Transverse colon (tissue), 4 donors: ENCODE measurements at regions not wholly inside any gene's neighbourhood (a gene's known extent, or its start where the extent isn't known, plus 50 kb on each side); places are given as distances from the start of the nearest gene placed in this dataset.

Experiments
- CTCF ChIP-seq, 5 experiments: fragments of 200-600 bp in 3 of 5; fragments of 450-650 bp in 2 of 5; sonication (generic) in 3 of 5; IDR thresholded peaks; 1 replicate in 2 of 5; 2 replicates in 3 of 5; pipeline ENCODE4 v1.5.1; 2016 to 2017; ENCODE audit warnings: antibody characterized with exemption in 5 of 5, inconsistent platforms in 3 of 5, mild to moderate bottlenecking in 2 of 5, moderate library complexity in 1 of 5
- POLR2A ChIP-seq: fragments of 450-650 bp; IDR thresholded peaks from one replicate; pipeline ENCODE4 v1.6.1; 2016; ENCODE audit warnings: antibody characterized with exemption, mild to moderate bottlenecking, moderate library complexity
- POLR2AphosphoS5 ChIP-seq, 3 donors: sonication (generic); formaldehyde crosslinking; IDR thresholded peaks; one replicate each; pipeline ENCODE4 v1.6.1; 2016; ENCODE audit warnings: antibody characterized with exemption in 3 of 3

DNA sequence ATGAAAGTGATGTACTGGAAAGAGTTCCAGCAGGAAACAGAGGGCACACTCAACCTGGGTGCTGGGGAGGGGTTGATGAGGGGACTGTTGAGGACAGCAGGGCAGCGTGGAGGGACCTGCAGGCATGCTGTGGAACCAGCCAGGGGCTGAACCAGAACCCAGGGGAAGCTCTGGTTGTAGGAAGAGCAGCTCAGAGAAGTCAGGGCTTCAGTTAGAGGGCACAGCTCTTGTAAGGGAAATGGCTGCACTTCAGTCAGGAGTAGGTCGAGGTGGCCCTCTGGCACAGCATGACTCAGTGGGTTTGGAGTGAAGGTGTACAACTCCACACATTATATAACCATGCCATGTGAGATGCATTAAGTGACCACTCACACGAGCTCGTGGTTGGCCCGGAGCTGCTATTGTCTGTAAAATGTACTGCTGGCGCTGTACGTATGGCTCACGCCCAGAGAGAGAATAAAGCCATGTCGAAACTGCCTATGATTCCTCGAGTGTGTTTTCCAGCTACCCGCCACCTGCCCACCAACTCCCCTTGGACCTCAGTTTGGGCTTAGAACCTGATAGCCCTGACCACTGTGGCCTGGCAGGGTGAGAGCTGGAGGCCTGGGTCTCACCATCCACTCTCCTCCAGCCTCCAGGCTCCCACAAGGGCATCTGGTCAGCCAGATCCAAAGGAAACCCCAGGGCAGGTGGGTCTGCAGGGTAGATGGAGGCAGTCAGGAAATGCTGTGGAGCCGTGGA, 136.5 kb upstream of the HS6ST1 start:
- no peak for TF ChIP-seq POLR2A
- TF ChIP-seq CTCF (IDR thresholded peaks at IDR 0.05), result no peak
- TF ChIP-seq POLR2AphosphoS5 (IDR thresholded peaks at IDR 0.05), result no peak
